ENCODE measurements at regions not wholly inside any gene's neighbourhood (a gene's known extent, or its start where the extent isn't known, plus 50 kb on each side); places are given as distances from the start of the nearest gene placed in this dataset.

GRCh38 chr12:126295652-126296051 is 1230.4 kb downstream of the AACS start:
- DNase-seq (ENCODE audit: low spot score) = no peak
- in situ Hi-C loops (cut with HindIII; ENCODE audit: low sequenced_read_pairs) = no loop called here

GRCh38 chr12:126309278-126309677 is 1244.0 kb downstream of the AACS start:
- in situ Hi-C loops (cut with HindIII; ENCODE audit: low sequenced_read_pairs) = no loop called here
- DNase-seq (ENCODE audit: low spot score) = no peak

GRCh38 chr12:126312457-126312856 is 1247.2 kb downstream of the AACS start:
- no peak for DNase-seq (ENCODE audit: low spot score)
- in situ Hi-C loops (cut with HindIII; ENCODE audit: low sequenced_read_pairs) = no loop called here

DNA sequence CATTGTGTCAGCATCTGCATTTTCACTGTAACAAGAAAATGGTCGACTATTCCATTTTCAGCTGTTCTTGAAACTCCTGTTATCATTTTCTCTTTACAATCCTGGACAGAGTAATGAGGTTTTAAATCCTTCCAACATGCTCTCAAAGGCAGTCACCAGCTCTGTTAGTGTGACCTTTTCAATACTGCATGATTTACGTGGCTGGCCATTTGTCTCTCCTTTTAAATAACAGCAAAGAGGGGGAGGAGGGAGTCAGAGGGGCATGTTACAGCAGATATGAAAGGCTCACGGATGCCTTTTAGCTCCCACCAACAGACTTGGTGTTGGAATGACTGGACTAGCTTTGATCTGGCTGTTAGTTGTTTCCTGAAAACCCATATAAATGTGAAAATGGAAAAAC is 1251.2 kb downstream of the AACS start:
- in situ Hi-C loops (cut with HindIII; ENCODE audit: low sequenced_read_pairs) = no loop called here
- DNase-seq (ENCODE audit: low spot score) = no peak

DNA sequence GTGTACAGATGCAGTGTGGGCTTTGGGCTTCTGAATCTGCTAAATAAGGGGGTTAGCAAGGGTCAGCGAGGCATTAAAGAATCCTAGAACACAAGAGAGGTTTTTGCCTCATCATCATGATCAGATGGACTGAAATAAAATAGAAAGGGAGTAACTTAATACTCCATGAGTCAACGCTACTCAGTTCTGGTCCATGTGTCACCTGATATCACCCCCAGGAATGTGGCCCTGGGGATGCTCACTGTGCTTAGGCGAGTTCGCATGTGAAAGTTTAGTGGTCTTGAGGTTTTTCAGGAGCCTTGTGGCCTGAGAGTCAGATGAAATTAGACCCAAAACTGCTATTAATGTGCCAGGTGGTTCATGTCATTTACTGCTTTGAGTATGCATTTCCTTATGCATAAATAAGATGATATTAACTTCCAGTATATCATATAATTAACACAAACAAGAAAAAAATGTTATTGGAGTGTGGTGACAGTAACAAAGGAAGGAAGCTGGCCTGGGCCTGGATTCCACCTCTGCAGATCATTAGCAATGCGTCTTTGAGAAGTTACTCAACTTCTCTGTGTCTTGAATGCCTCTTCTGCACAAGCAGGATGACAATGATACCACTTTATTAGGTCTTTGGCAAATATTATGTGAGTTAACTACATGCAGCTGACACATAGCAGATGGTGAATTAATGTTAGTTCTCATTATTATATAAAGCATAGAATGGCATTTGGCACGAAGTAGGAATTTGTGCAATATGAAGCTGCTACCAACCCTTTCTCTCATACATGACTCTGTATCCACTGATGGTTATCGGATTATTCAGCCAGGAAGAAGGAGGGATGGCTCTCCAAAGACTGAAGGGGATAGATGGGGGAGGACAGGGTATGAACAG is 1272.6 kb downstream of the AACS start:
- in situ Hi-C loops (cut with HindIII; ENCODE audit: low sequenced_read_pairs) = no loop called here
- DNase-seq (ENCODE audit: low spot score) = no peak

DNA sequence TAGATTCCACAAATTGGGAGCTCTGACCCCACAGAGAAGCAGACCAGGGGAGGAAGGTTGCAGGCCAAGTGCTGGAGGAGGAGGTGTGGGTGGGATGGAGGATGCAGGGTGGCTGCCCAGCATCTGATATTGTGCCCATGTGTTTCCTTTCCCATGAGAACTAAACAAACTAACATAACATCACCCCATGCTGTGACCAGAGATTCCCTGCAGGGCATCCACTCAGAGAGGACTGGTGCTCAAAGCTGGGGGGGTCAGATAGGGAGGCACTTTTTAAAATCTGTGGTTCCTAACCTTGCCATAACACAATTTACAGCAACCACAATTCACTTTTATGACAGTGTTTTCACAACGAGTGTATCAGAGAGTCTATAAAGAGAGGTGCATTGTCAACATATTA is 1277.6 kb downstream of the AACS start:
- no peak for DNase-seq (ENCODE audit: low spot score)
- in situ Hi-C loops (cut with HindIII; ENCODE audit: low sequenced_read_pairs) = no loop called here

DNA sequence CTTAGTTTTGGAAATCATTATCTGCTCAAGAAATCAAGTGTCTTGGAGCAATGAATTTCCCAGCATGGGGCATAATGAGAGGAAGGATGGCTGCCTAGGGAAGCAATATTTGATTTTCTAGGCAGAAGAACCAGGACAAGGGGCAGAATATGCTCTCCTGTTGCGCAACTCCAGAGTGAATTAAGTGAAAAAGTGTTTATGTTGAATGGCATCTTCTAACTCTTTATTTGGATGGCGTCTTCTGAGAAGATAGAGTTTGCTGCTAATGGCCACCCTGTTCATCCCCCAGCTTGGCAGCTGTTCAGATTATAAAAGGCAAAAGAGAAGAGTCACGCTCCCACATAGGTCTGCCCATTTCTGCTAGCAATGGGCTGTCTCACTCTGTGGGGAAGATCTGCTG is 1278.1 kb downstream of the AACS start:
- DNase-seq (ENCODE audit: low spot score) = no peak
- in situ Hi-C loops (cut with HindIII; ENCODE audit: low sequenced_read_pairs) = no loop called here

GRCh38 chr12:126346087-126346486 is 1280.9 kb downstream of the AACS start:
- DNase-seq (ENCODE audit: low spot score) = no peak
- in situ Hi-C loops (cut with HindIII; ENCODE audit: low sequenced_read_pairs) = no loop called here

DNA sequence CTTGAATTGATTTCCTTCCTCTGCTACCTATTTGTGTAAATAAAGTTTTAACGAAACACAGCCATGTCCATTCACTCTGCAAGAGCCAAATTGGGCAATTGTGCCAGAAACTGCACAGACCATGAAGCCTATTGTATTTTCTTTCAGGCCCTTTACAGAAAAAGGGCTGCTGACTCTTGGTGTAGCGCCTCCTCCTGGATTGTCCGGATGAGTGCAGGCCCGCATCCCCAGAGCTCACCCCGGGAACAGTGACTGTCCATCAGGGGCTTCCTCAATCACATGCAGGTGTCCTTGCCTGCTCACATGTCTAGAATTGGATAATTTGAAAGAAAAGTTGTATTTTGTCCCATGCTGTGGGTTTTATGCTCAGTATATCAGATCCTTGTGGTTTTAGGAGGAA is 1282.2 kb downstream of the AACS start:
- DNase-seq (ENCODE audit: low spot score) = no peak
- in situ Hi-C loops (cut with HindIII; ENCODE audit: low sequenced_read_pairs) = no loop called here

- no peak for DNase-seq (ENCODE audit: low spot score)
- in situ Hi-C loops (cut with HindIII; ENCODE audit: low sequenced_read_pairs) = no loop called here
These were observed 1284.1 kb downstream of the AACS start for GRCh38 chr12:126349383-126349782.

DNA sequence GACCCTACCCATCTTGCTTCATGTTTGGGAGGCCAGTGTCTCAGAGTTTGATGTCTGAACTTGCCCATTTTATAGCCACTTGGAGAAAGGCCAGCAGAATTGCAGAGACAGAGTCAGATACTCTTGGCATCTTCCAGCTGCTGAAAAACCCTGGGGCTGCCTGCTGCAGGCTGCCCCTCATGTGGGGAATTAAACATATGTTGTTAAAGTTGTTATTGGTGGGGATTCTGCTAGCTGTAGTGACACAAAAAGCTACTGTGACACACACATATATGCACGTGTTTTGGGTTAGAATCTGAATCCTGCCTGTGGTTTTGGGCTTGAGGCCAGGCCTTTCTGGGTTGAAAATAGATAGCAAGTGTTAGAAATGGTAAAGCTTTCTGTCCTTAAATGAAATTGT is 1288.4 kb downstream of the AACS start:
- no peak for DNase-seq (ENCODE audit: low spot score)
- in situ Hi-C loops (cut with HindIII; ENCODE audit: low sequenced_read_pairs) = no loop called here

GRCh38 chr12:126354633-126355032 is 1289.4 kb downstream of the AACS start:
- no peak for DNase-seq (ENCODE audit: low spot score)
- in situ Hi-C loops (cut with HindIII; ENCODE audit: low sequenced_read_pairs) = no loop called here

DNA sequence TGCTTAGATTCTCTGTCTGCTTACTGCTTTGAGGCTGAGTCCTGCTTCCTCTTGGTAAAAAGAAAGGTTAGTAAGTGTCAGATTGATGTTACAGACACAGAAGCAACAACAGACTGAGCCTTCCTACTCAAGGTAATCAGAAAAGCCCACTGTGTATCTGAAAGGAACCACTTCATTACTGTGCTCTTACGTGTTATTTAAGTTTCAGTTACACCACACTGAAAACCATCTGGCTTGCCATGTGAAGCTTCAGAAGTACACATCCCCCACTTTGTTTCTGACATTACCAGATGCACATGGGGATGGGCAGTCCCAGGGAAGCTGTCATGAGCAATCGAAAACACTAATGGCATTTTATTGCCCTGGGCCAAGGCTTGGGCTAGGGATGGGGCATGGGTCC is 1290.1 kb downstream of the AACS start:
- in situ Hi-C loops (cut with HindIII; ENCODE audit: low sequenced_read_pairs) = no loop called here
- DNase-seq (ENCODE audit: low spot score) = no peak

- in situ Hi-C loops (cut with HindIII; ENCODE audit: low sequenced_read_pairs) = no loop called here
- DNase-seq (ENCODE audit: low spot score) = no peak
These were observed 1293.6 kb downstream of the AACS start for GRCh38 chr12:126358806-126359205.

GRCh38 chr12:126359216-126359615 is 1294.0 kb downstream of the AACS start:
- in situ Hi-C loops (cut with HindIII; ENCODE audit: low sequenced_read_pairs) = no loop called here
- DNase-seq (ENCODE audit: low spot score) = no peak

- DNase-seq (ENCODE audit: low spot score) = no peak
- in situ Hi-C loops (cut with HindIII; ENCODE audit: low sequenced_read_pairs) = no loop called here
These were observed 1296.6 kb downstream of the AACS start for GRCh38 chr12:126361804-126362203.

- no peak for DNase-seq (ENCODE audit: low spot score)
- in situ Hi-C loops (cut with HindIII; ENCODE audit: low sequenced_read_pairs) = no loop called here
These were observed 1297.3 kb downstream of the AACS start for GRCh38 chr12:126362493-126362892.

DNA sequence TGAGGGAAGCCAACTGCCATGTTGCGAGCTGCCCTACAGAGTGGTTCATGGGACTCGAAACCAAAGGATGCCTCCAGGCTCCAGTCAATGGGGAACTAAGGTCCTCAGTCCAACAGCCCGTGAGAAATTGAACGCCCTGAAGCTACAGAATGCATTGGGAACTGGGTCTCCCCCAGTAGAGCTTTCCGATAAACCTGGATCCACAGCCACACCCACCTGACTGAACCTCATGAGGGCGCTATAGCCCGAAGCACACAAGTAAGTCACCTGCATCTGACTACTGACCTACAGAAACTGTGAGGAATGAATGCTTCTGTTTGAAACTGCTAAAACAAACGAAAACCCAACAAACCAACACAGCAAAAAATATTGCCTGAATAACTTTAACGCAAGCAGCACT is 1297.7 kb downstream of the AACS start:
- in situ Hi-C loops (cut with HindIII; ENCODE audit: low sequenced_read_pairs) = no loop called here

DNA sequence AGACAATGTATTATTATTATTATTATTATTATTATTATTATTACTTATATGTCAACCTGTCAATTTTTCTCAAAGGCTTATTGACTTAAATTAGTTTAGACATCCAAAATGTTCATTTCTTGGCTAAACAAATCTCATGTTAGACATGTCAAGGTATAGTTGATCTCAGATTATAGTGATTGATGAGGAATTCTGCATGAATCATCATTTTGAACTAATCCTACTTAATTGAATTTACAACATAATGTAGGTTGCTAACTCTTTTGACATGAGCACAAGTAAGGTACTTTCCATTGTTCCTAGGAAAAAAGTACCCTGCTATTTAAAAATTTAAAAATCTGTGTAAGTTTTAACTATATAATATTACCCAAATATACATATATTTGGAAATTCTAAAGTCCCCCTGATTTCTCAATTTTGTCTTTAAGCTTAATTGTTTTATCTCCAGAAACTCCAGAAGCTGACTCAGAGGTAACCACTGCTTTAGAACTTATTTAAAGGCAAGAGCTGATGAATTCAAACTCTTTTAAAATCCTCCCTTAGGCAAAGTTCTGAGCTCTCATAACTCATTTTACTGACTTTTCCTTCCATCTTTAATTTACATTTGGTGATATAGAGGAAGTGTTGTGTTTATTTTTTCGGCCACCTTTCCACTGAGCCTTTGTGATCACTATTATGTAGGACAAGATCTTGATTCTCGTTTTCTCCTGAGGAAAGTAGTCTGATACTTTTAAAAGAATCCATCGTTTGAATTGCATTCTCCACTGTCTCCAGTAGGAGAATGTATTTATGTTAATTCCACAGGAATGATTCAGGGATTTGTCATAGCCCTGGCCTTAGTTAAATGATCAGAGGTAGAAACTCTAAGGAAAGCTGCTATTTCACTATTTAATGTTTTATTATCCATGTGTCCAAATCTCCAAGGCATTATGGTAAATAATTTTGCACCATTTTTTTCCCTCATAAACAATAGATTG is 1304.5 kb downstream of the AACS start:
- in situ Hi-C loops (cut with HindIII; ENCODE audit: low sequenced_read_pairs) = no loop called here

More for the DNA sequence above, 1297.7 kb downstream of the AACS start:
- DNase-seq (ENCODE audit: low spot score) = no peak

GRCh38 chr12:126383506-126383905 is 1318.3 kb downstream of the AACS start:
- in situ Hi-C loops (cut with HindIII; ENCODE audit: low sequenced_read_pairs) = no loop called here
- DNase-seq (ENCODE audit: low spot score) = no peak

More for the DNA sequence above, 1304.5 kb downstream of the AACS start:
- no peak for DNase-seq (ENCODE audit: low spot score)

Measured in G401 (cell line).